K562 (cell line): ENCODE measurements at regions not wholly inside any gene's neighbourhood (a gene's known extent, or its start where the extent isn't known, plus 50 kb on each side); places are given as distances from the start of the nearest gene placed in this dataset.

Experiments used
- HDAC2 ChIP-seq: fragments of 450-650 bp; IDR thresholded peaks from 2 replicates; pipeline ENCODE4 v1.6.1; 2016; ENCODE audit warnings: mild to moderate bottlenecking
- PHTF2 ChIP-seq: fragments of 250-450 bp; sonication (Bioruptor Pico); IDR thresholded peaks from 2 replicates; pipeline ENCODE4 v1.5.0; 2021; ENCODE audit warnings: mild to moderate bottlenecking
- POLR2AphosphoS5 ChIP-seq: IDR thresholded peaks from 2 replicates; pipeline ENCODE4 v1.6.1; 2011; ENCODE audit warnings: mild to moderate bottlenecking, low read depth, low read length, moderate library complexity; ENCODE audit not compliant: control insufficient read depth, insufficient read depth
- SNIP1 ChIP-seq: fragments of 450-650 bp; IDR thresholded peaks from 2 replicates; pipeline ENCODE4 v1.7.1; 2017; ENCODE audit warnings: low read depth, mild to moderate bottlenecking
- TF ChIP-seq, protein P1 (sequence below), 2 experiments: fragments of 250-450 bp in 1 of 2; fragments of 450-650 bp in 1 of 2; sonication (Bioruptor Pico) in 1 of 2; IDR thresholded peaks; 2 replicates each; pipeline versions ENCODE4 v1.6.1 to v1.8.0; 2016 to 2021; ENCODE audit warnings: mild to moderate bottlenecking in 2 of 2, moderate library complexity in 2 of 2, missing compliant biosample characterization in 1 of 2, missing genetic modification characterization in 1 of 2

DNA sequence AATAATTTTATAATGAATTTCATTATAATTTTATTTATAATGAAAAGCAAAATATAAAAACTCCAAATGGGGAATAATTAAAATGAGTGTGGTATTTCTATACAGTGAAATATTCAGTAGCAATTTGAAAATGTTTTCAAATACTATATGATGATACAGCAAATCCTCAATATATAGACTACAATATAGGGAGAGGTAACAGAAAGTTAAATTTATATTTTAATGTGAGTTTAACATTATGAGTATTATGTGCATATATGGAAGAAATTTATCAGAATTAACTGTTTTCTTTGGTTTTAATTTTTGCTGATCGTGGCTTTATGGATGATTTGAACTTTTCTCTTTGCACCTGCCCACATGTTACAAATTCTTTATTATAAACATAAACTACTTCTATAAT lies 500.9 kb upstream of the ARRDC3 start:
- no peak for TF ChIP-seq PHTF2 (CRISPR knock-in tag)
- TF ChIP-seq POLR2AphosphoS5, result no peak
- TF ChIP-seq HDAC2, result no peak
- TF ChIP-seq, protein P1, sequence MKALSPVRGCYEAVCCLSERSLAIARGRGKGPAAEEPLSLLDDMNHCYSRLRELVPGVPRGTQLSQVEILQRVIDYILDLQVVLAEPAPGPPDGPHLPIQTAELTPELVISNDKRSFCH (CRISPR knock-in tag; IDR thresholded peaks at IDR 0.05), result no peak
- TF ChIP-seq, protein P1 (tag; IDR thresholded peaks at IDR 0.05), result no peak
- no peak for TF ChIP-seq SNIP1
